NCI-H226 (cell line): ENCODE measurements at regions not wholly inside any gene's neighbourhood (a gene's known extent, or its start where the extent isn't known, plus 50 kb on each side); places are given as distances from the start of the nearest gene placed in this dataset.
"Not testable (repeated sequence)": the region's sequence is repeated elsewhere in the genome, so short reads cannot be mapped to it uniquely, and the experiment has no call there.

Experiments
- DNase-seq: peaks from one replicate; pipeline ENCODE4 v3.0.0-alpha.2; 2015

DNA sequence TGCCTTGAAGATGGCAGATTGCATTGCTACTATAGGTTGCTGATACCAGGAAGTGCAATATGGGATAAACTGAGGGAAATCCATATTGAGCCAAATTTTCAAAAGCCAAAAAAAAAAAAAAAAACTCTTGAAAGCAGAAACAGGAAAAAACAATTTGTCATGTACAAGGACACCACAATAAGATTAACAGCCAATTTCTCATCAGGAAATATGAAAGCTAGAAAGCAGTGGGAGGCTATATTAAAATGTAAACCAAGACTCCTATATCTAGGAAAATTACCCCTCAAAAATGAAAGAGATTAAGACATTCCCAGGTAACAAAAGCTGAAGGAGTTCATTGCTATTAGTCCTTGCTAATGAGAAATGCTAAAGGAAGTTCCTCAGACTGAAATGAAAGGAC is 462.8 kb upstream of the DPH6 start:
- no peak for DNase-seq

DNA sequence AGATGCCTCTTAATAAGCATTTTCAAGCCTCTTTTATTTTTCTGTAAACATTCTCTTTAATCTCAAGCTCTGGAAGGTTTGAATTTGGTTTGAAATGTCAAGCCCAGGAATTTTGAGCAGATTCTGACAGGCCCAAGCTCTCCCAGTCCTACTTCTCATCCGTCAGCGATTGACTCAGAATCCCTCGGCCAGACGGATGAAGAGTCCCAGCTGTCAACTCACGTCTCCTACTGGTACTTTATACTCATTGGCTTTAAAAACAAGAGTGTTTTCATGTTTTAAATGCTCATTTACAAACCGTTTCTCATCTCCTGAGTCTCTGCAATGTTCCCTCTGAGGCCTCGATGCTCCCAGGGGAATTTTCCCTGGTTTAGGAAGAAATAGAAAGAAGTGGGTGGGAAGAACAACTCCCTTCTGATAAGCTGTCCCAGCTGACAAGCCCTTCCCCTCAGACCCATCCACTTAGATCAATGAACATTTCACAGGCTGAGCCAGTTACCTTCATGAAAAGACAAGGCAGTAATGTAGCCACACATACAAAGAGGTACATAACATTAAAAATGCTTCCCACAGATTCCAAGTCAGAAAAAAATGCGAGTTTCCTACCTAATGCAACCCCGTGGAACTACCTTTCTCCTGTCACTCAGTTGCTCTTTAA is 478.2 kb upstream of the DPH6 start:
- no peak for DNase-seq

GRCh38 chr15:36026627-36027283 is 480.8 kb upstream of the DPH6 start:
- DNase-seq = no peak

GRCh38 chr15:36029606-36030210 is 483.7 kb upstream of the DPH6 start:
- DNase-seq = no peak

GRCh38 chr15:36039996-36040572 is 494.1 kb upstream of the DPH6 start:
- DNase-seq = no peak

DNA sequence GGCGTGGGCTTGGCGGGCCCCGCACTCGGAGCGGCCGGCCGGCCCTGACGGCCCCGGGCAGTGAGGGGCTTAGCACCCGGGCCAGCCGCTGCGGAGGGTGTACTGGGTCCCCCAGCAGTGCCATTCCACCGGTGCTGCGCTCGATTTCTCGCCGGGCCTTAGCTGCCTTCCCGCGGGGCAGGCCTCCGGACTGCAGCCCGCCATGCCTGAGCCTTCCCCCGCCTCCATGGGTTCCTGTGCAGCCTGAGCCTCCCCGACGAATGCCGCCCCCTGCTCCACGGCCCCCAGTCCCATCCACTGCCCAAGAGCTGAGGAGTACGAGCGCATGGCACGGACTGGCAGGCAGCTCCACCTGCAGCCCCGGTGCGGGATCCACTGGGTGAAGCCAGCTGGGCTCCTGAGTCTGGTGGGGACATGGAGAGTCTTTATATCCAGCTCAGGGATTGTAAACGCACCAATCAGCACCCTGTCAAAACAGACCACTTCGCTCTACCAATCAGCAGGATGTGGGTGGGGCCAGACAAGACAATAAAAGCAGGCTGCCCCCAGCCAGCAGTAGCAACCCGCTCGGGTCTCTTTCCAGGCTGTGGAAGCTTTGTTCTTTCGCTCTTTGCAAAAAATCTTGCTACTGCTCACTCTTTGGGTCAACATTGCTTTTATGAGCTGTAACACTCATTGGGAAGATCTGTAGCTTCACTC is 501.2 kb upstream of the DPH6 start:
- DNase-seq = not testable (repeated sequence)

DNA sequence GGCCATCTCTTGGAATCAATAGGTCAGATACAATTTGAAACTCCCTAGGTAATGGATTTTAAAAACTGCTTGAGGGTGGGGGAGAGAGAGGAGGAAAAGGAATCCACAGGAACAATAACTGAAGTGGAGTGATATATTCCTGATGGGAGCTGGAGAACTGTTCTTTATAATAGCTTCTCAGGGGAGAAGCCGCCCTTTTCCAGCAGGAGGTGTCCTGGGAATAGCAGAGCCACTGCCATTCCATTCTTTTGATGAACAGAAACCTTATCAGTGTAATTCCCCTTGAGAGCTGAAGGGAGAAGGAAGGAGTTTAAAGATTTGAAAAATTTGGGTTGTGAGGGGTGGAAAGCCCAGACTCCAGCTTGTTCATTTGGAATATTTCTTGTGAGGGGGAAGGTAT is 504.9 kb upstream of the DPH6 start:
- no peak for DNase-seq

GRCh38 chr15:36052641-36053040 is 506.7 kb upstream of the DPH6 start:
- not testable (repeated sequence) for DNase-seq

GRCh38 chr15:36053746-36054145 is 507.8 kb upstream of the DPH6 start:
- DNase-seq = peak; percentile 5

DNA sequence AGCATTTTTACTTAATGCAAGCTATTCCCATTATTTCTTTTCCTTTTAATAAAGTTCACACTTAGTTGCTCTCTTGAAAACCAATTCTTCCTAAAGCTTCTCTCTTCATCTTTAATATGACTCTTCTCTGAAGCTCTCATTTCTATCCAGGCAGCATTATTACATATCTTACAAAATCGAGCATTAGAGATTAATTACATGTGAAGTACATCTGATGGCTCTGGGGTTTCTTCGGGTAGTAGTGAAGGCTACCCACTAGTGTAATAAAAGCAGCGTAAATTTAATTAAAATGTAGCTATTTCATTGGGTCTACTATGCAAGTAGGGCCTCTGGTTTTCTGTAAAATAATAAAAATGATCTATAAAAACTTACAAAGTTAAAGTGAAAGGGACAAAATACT is 513.6 kb upstream of the DPH6 start:
- no peak for DNase-seq

GRCh38 chr15:36062357-36062756 is 516.4 kb upstream of the DPH6 start:
- DNase-seq = no peak

DNA sequence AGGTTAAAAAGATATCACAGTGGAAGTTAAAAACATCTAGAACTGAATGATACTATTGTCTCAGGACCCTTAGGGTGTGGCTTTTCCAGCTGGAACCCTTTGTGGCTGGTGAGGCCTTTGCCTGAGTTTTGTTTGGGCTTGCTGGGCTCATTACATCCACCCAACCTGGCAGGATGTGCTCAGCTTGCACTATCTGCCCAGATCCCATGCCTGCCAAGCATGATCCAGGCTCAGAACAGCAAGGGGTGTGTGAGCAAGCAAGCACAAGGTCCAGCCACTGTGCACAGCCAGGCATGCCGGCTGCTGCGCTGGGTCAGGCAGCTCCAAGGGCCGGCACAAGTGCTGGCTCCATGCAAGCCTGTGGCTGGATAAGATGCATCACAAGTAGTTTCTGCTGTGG is 512.7 kb upstream of the CDIN1 start:
- DNase-seq = no peak

GRCh38 chr15:36067483-36068274 is 511.7 kb upstream of the CDIN1 start:
- no peak for DNase-seq

DNA sequence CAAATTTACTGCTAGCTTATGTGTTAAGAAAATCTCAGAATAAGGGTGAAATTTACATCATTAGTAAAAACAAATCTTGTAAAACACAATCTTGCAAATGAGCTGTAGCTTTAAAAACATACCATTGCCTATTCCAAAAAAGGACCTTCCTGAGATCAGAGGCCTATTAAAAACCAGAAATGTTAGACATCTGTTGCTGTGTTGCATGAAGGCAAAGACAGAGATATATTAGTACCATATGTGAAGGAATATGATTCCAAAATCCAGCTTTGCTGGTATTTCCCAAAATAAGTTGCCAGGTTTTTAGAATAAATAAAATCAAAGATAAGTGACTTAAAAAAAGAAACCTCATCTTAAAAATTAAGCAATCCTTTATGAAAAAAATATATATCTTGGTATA is 504.1 kb upstream of the CDIN1 start:
- no peak for DNase-seq

DNA sequence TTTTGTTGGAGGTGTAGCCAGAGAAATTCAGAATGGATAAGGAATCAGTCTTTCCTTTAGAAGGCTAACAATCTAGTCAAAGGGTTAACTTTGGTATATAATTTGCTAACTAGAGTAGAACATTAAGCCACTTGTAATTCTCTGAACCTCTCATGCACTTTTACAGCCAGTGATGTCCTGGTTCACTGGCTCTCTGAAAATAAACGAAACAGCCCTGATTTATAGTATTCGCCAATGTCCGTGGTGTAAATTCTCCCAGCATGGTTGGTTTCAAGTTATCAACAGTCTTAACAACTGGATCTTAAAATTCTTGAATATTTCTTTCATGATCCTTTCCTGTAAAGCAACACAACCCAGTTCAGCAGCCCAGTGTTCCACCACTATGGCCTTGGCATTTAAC is 500.4 kb upstream of the CDIN1 start:
- DNase-seq = no peak

DNA sequence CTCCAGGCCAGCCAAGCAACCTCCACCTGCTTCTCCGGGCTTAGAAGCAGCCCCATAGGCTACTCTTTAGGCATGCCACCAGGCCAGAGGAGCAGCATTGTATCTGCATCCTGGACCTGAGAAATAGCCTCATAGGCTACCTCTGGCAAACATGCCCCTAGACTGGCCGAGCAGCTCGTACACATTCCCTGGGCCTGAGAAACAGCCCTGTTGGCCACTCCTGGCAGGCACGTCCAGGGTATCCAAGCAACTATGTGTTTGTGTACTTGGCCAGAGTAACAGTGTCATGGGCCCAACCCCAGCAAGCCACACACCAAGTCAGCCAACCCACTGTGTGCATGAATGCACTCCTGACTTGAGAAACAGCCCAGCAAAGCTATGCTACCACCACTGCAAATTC is 498.7 kb upstream of the CDIN1 start:
- no peak for DNase-seq

DNA sequence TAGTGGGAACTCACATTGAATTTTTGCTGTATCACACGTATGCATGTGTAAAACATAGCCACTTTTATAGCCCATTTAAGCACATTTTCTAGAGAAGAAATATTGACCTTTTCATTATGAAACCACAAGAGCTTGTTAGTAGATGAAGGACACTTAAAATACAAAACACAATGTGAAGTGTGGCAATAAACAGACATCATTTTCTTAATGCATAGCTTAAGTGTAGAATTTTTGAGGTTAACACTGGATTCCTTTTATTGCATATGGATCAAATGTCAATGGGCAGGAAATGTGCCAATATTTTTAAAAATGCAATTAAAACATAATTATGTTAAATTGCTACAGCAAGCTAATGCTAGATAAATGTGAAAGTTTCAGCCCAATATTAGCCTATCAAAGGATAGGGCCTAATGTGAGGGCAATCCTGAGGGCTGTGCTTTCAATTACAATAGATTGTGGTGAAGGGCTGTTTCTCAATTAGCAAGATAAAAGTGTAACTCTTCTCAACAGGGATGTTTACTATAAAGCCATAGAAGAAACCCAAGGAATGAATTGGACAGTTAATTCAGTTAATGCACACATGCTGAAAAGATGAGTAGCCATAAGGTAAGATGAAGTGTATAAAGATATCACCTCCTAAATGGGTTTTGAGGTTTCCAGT is 489.0 kb upstream of the CDIN1 start:
- no peak for DNase-seq

DNA sequence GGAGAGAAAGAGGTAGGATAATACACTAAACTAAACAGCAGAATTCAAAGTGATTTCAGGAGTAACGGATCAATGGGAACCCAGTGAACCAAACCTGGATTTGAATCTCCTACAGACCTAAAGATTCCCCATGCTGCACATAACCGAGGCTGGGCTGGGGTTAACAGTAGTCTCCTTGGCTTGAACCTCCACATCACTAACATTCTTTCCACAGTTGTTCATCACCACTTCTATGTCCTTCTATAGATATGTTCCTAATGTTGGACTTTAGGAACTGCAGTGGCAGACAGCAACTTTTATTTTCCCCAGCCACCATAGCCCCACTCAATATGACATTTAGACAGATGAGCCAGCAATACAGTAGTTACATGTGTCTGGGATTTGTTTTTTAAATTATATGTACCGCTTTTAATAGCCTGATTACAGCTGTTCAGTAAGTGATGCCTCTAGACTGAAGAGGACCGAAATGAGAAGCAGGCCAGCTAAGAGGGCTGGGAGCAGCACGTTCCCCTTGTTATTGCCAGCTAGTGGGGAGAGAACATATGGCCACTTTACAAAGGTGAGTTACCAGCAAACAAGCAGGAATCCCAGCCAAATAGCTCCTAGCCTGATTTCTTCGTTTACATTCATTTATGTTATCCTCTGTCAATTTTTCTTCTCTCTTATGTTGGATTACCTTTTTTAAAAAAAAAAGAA is 472.6 kb upstream of the CDIN1 start:
- DNase-seq = no peak

GRCh38 chr15:36108541-36108940 is 470.9 kb upstream of the CDIN1 start:
- DNase-seq = no peak

DNA sequence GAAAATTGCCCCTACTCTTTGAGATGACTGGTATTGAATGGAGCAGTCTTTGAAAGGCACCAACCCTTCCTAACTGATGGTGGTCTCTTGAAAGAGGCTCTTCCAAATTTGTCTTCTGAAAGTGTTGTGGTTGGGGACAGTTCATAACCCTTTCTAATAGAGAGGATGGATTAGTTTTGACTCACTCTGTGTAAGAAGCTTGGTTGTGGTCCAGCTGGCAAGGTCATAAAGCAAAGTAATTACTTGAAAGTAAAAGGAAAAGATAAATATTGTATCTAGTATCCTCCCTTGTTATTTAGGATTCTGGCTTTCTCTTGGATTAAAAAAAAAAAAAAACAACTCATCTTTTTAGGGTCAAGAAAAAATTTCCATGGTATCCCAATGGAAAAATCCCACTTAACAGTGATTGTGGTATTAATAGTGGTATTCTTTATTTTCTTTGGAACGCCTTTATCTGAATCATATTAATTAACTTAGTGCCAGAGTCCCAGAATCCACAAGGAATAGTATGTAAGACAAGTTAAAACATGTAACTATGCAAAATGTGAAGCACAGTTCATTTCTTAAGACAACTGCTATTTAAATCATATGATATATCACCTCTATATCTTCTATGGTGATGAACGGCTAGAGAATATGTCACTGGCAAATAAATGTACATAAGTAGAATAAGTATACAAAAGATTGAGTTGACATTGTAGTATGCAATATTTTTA is 469.3 kb upstream of the CDIN1 start:
- no peak for DNase-seq

- DNase-seq = no peak
Observed at GRCh38 chr15:36110659-36110993, 468.8 kb upstream of the CDIN1 start.
